IMR-90 (cell line): ENCODE measurements at regions not wholly inside any gene's neighbourhood (a gene's known extent, or its start where the extent isn't known, plus 50 kb on each side); places are given as distances from the start of the nearest gene placed in this dataset.

Experiments used
- ATAC-seq: fragments of 200-7000 bp; cut with Tn5 transposase; 2 replicates; pipeline ENCODE4 v1.9.1; 2020; ENCODE audit warnings: low read depth, mild to moderate bottlenecking, moderate library complexity
- BruUV-seq: library from RNA; stranded (reverse); fragments of 400-500 nt; replicated peaks from 2 replicates; lab custom pipeline; 2021; lab: Mats Ljungman, UMichigan
- CTCF ChIA-PET: fragments of 300-600 bp; formaldehyde crosslinking; extraction: SDS; loops from one replicate; lab custom pipeline; 2021; ENCODE audit warnings: antibody characterized with exemption; lab: Yijun Ruan, JAX
- POLR2A ChIA-PET: fragments of 300-600 bp; sonication (Branson Sonifier 250); formaldehyde crosslinking; loops from one replicate; lab custom pipeline; 2022; ENCODE audit warnings: antibody characterized with exemption; ENCODE audit not compliant: unreplicated experiment; lab: Charles Lee
- DNase-seq: peaks from one replicate; pipeline ENCODE4 v3.0.0; 2013
- H2AFZ ChIP-seq: replicated peaks from 2 replicates; pipeline ENCODE3; 2013; ENCODE audit warnings: low read length, mild to moderate bottlenecking; ENCODE audit not compliant: poor library complexity
- H2AK5ac ChIP-seq: 2 replicates; pipeline ENCODE4 v1.6.1; 2013; ENCODE audit warnings: low read depth, low read length, inconsistent platforms
- H2AK9ac ChIP-seq: replicated peaks from 2 replicates; pipeline ENCODE3; 2013; ENCODE audit warnings: mild to moderate bottlenecking, low read depth, low read length, moderate library complexity; ENCODE audit not compliant: poor library complexity
- H2BK120ac ChIP-seq: 2 replicates; pipeline ENCODE4 v1.6.1; 2013; ENCODE audit warnings: low read depth, low read length, inconsistent platforms
- H2BK15ac ChIP-seq: 3 replicates; pipeline ENCODE4 v1.6.1; 2013; ENCODE audit warnings: low read depth, low read length, inconsistent platforms
- H2BK20ac ChIP-seq: 2 replicates; pipeline ENCODE4 v1.6.1; 2013; ENCODE audit warnings: low read depth, mild to moderate bottlenecking, inconsistent platforms, low read length, moderate library complexity
- H2BK5ac ChIP-seq: 2 replicates; pipeline ENCODE4 v1.6.1; 2013; ENCODE audit warnings: mild to moderate bottlenecking, low read depth, low read length, inconsistent platforms; ENCODE audit not compliant: poor library complexity, severe bottlenecking
- H3K14ac ChIP-seq: replicated peaks from 2 replicates; pipeline ENCODE4 v1.6.1; 2013; ENCODE audit warnings: low read depth, low read length, inconsistent platforms
- H3K18ac ChIP-seq: 2 replicates; pipeline ENCODE4 v1.6.1; 2013; ENCODE audit warnings: low read depth, low read length, control low read depth
- H3K23ac ChIP-seq: 2 replicates; pipeline ENCODE4 v1.6.1; 2013; ENCODE audit warnings: low read depth, low read length, inconsistent platforms
- H3K27ac ChIP-seq: 2 replicates; pipeline ENCODE4 v1.5.1; 2013; ENCODE audit warnings: mild to moderate bottlenecking, control low read depth, low read length; ENCODE audit not compliant: insufficient read depth
- H3K27me3 ChIP-seq: 2 replicates; pipeline ENCODE4 v1.6.1; 2013; ENCODE audit warnings: low read length; ENCODE audit not compliant: control insufficient read depth, insufficient read depth
- H3K36me3 ChIP-seq: 2 replicates; pipeline ENCODE4 v1.6.1; 2013; ENCODE audit warnings: low read length, mixed read lengths; ENCODE audit not compliant: control insufficient read depth, insufficient read depth
- H3K4ac ChIP-seq: 2 replicates; pipeline ENCODE4 v1.6.1; 2013; ENCODE audit warnings: low read depth, low read length, inconsistent platforms
- H3K4me1 ChIP-seq: 2 replicates; pipeline ENCODE4 v1.6.1; 2013; ENCODE audit warnings: low read length, mixed read lengths; ENCODE audit not compliant: control insufficient read depth, insufficient read depth
- H3K4me2 ChIP-seq: 2 replicates; pipeline ENCODE4 v1.6.1; 2013; ENCODE audit warnings: low read depth, mild to moderate bottlenecking, control low read depth, low read length, moderate library complexity
- H3K4me3 ChIP-seq: 2 replicates; pipeline ENCODE4 v1.5.1; 2013; ENCODE audit warnings: low read depth, mild to moderate bottlenecking, control low read depth, low read length, moderate library complexity; ENCODE audit not compliant: insufficient read depth
- H3K56ac ChIP-seq: 2 replicates; pipeline ENCODE4 v1.6.1; 2013; ENCODE audit warnings: low read length, inconsistent platforms; ENCODE audit not compliant: insufficient read depth; ENCODE audit errors: extremely low read depth
- H3K79me1 ChIP-seq, 2 experiments: 2 replicates each; pipeline ENCODE4 v1.6.1; 2013; ENCODE audit warnings: low read length in 2 of 2, inconsistent platforms in 1 of 2, low read depth in 1 of 2
- H3K9ac ChIP-seq: 2 replicates; pipeline ENCODE4 v1.6.1; 2013; ENCODE audit warnings: low read depth, low read length, control low read depth
- H3K9me1 ChIP-seq: 2 replicates; pipeline ENCODE4 v1.6.1; 2013; ENCODE audit warnings: low read length, inconsistent platforms; ENCODE audit not compliant: insufficient read depth
- H3K9me3 ChIP-seq: 2 replicates; pipeline ENCODE4 v1.6.1; 2013; ENCODE audit warnings: low read length; ENCODE audit not compliant: control insufficient read depth, insufficient read depth
- H4K20me1 ChIP-seq: 2 replicates; pipeline ENCODE4 v1.6.1; 2013; ENCODE audit warnings: low read length, inconsistent platforms; ENCODE audit not compliant: insufficient read depth
- H4K5ac ChIP-seq: 2 replicates; pipeline ENCODE4 v1.6.1; 2013; ENCODE audit warnings: mild to moderate bottlenecking, low read depth, low read length, control low read depth
- H4K8ac ChIP-seq, 2 experiments: 2 replicates each; pipeline ENCODE4 v1.6.1; 2013; ENCODE audit warnings: low read depth in 2 of 2, low read length in 2 of 2, control low read depth in 1 of 2, inconsistent platforms in 1 of 2
- H4K91ac ChIP-seq: 2 replicates; pipeline ENCODE4 v1.6.1; 2013; ENCODE audit warnings: low read depth, low read length, inconsistent platforms; ENCODE audit not compliant: insufficient read depth
- BHLHE40 ChIP-seq: fragments of 150-350 bp; IDR thresholded peaks from 2 replicates; pipeline ENCODE4 v1.6.1; 2016; ENCODE audit warnings: mild to moderate bottlenecking, low read depth, low read length
- CEBPB ChIP-seq: IDR thresholded peaks from 2 replicates; pipeline ENCODE4 v1.6.1; 2012; ENCODE audit warnings: low read depth, low read length, improper control_type of control experiment
- CHD1 ChIP-seq: IDR thresholded peaks from 2 replicates; pipeline ENCODE4 v1.6.1; 2012; ENCODE audit warnings: low read depth, low read length, improper control_type of control experiment
- CTCF ChIP-seq: conservative IDR thresholded peaks from 2 replicates; pipeline ENCODE4 v1.5.1; 2012; ENCODE audit warnings: mild to moderate bottlenecking, low read depth, low read length, improper control_type of control experiment
- ELK1 ChIP-seq: fragments of 150-350 bp; IDR thresholded peaks from 2 replicates; pipeline ENCODE4 v1.6.1; 2016; ENCODE audit warnings: low read depth, mild to moderate bottlenecking, low read length, moderate library complexity, borderline replicate concordance
- FOS ChIP-seq: fragments of 150-350 bp; IDR thresholded peaks from 2 replicates; pipeline ENCODE4 v1.6.1; 2016; ENCODE audit warnings: low read depth, low read length
- MAFK ChIP-seq: IDR thresholded peaks from 2 replicates; pipeline ENCODE4 v1.6.1; 2012; ENCODE audit warnings: low read depth, low read length, improper control_type of control experiment
- MAZ ChIP-seq: IDR thresholded peaks from 2 replicates; pipeline ENCODE4 v1.6.1; 2012; ENCODE audit warnings: low read depth, mild to moderate bottlenecking, low read length, improper control_type of control experiment, moderate library complexity, borderline replicate concordance
- MXI1 ChIP-seq: IDR thresholded peaks from 2 replicates; pipeline ENCODE4 v1.6.1; 2012; ENCODE audit warnings: low read depth, mild to moderate bottlenecking, low read length, moderate library complexity, borderline replicate concordance
- NFE2L2 ChIP-seq: fragments of 150-350 bp; IDR thresholded peaks from 2 replicates; pipeline ENCODE4 v1.6.1; 2016; ENCODE audit warnings: low read depth, mild to moderate bottlenecking, low read length
- POLR2A ChIP-seq: IDR thresholded peaks from 2 replicates; pipeline ENCODE4 v1.6.1; 2012; ENCODE audit warnings: mild to moderate bottlenecking, low read depth, low read length
- RAD21 ChIP-seq: IDR thresholded peaks from 2 replicates; pipeline ENCODE4 v1.6.1; 2012; ENCODE audit warnings: low read length, improper control_type of control experiment
- RCOR1 ChIP-seq: IDR thresholded peaks from 2 replicates; pipeline ENCODE4 v1.6.1; 2012; ENCODE audit warnings: mild to moderate bottlenecking, low read length, improper control_type of control experiment; ENCODE audit not compliant: insufficient replicate concordance
- RFX5 ChIP-seq: IDR thresholded peaks from 2 replicates; pipeline ENCODE4 v1.8.0; 2012; ENCODE audit warnings: low read depth, mild to moderate bottlenecking, low read length, moderate library complexity
- SMC3 ChIP-seq: fragments of 150-350 bp; IDR thresholded peaks from 2 replicates; pipeline ENCODE4 v1.6.1; 2016; ENCODE audit warnings: low read depth, mild to moderate bottlenecking, antibody characterized with exemption, low read length, moderate library complexity
- USF2 ChIP-seq: fragments of 150-350 bp; IDR thresholded peaks from 2 replicates; pipeline ENCODE4 v1.6.1; 2017; ENCODE audit warnings: mild to moderate bottlenecking, antibody characterized with exemption, low read length, low read depth
- whole genome bisulfite sequencing, 2 experiments: methylation state at CpG; one replicate each; pipeline versions ENCODE4 v1.1.5 to v1.1.7; 2013; ENCODE audit warnings: missing lambda C conversion rate in 2 of 2; ENCODE audit not compliant: insufficient read length in 1 of 2; ENCODE audit errors: extremely low coverage in 2 of 2; 5-methylcytosine and 5-hydroxymethylcytosine counted together
- dilution Hi-C: fragments of 300-500 bp; cut with HindIII; formaldehyde crosslinking; loops from one replicate; pipeline ENCODE4 v1.14.3; 2018; ENCODE audit warnings: low sequenced_read_pairs; ENCODE audit not compliant: unreplicated experiment
- in situ Hi-C: fragments of 300-500 bp; cut with MboI; formaldehyde crosslinking; loops from 3 replicates; pipeline ENCODE4 v1.14.3; 2019; ENCODE audit warnings: low sequenced_read_pairs, inconsistent platforms, mixed read lengths
- intact Hi-C: fragments of 100-400 bp; cut with micrococcal nuclease; formaldehyde crosslinking; loops from 2 replicates; pipeline ENCODE4 v1.10.0; 2022

GRCh38 chr6:20306491-20306890 lies 94.2 kb upstream of the MBOAT1 start:
- TF ChIP-seq MXI1, result no peak
- no peak for TF ChIP-seq CEBPB
- no peak for TF ChIP-seq MAZ
- TF ChIP-seq NFE2L2, result no peak
- TF ChIP-seq RAD21, result no peak
- TF ChIP-seq RCOR1, result no peak
- no peak for TF ChIP-seq CTCF
- TF ChIP-seq MAFK, result no peak
- TF ChIP-seq USF2, result no peak
- no peak for TF ChIP-seq POLR2A
- no peak for TF ChIP-seq CHD1
- TF ChIP-seq SMC3, result no peak
- no peak for TF ChIP-seq RFX5
- TF ChIP-seq ELK1, result no peak
- TF ChIP-seq BHLHE40, result no peak
- TF ChIP-seq FOS, result no peak
- Histone ChIP-seq H3K4me2 (no peak overlapping the region), H3K23ac (no peak overlapping the region), H2AK5ac (no peak overlapping the region), H2BK5ac (no peak overlapping the region), H3K27me3 (no peaks in the 10 kb centered on the region), H2AK9ac (no peak overlapping the region), H3K56ac (no peak overlapping the region), H3K18ac (no peak overlapping the region), H3K9ac (no peak overlapping the region), H3K4me1 (peaks cover 2% of the 10 kb centered on the region; the same call in 1 of the 2 replicates), H4K8ac (no peak overlapping the region), H3K27ac (no peak overlapping the region), H2BK15ac (no peak overlapping the region), H3K4me3 (no peak overlapping the region), H2BK20ac (no peak overlapping the region), H4K91ac (no peak overlapping the region), H3K4ac (no peak overlapping the region), H3K9me1 (peaks cover 3% of the 10 kb centered on the region; the same call in 1 of the 2 replicates), H2AFZ (no peak overlapping the region), H3K9me3 (no peaks in the 10 kb centered on the region), H3K36me3 (no peaks in the 10 kb centered on the region), H2BK120ac (no peak overlapping the region), H3K14ac (no peak overlapping the region), H3K79me1 (no peaks in the 10 kb centered on the region), H4K20me1 (no peaks in the 10 kb centered on the region), H4K5ac (no peak overlapping the region)
- CTCF ChIA-PET, result no interaction called here
- no peak for DNase-seq
- dilution Hi-C loops, result no loop called here
- BruUV-seq, result no TSS peak
- WGBS, 2 experiments, result 88% methylated on average over 10 of the region's 14 CpGs; no CpG with 5 or more reads in 1 of the 2 experiments
- in situ Hi-C loops, result no loop called here
- POLR2A ChIA-PET, result no interaction called here
- no peak for ATAC-seq
- intact Hi-C loops, result no loop called here
